ENCODE measurements at regions not wholly inside any gene's neighbourhood (a gene's known extent, or its start where the extent isn't known, plus 50 kb on each side); places are given as distances from the start of the nearest gene placed in this dataset.
"Not testable (repeated sequence)": the region's sequence is repeated elsewhere in the genome, so short reads cannot be mapped to it uniquely, and the experiment has no call there.

DNA sequence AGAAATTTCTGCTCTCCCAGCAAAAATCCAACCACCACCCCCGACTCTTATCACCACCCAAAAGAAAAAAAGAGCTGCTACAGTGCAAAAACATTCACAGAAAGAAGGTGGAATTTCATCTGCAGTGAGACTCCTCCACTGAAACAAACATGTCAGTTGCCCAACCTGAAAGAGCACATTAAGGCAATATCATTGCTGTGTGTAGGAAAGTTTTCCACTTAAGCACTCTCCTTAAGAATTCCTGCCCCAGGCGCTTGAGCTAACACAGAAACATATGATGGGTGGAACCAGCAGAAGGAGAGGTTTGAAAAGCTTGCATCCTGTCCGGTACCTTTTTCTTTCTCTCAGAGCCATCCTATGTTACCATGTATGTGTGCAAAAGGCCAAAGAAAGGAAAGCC is 200.8 kb upstream of the GADL1 start:
- WGBS: 96% methylated on average over 3 of the region's 3 CpGs
- Histone ChIP-seq H3K4me1 (ENCODE audit: control insufficient read depth in 2 of 2, insufficient read depth in 2 of 2, low read length in 2 of 2) (no peaks in the 10 kb centered on the region), H3K27ac (ENCODE audit: low read depth in 1 of 2, low read length in 1 of 2) (no peak overlapping the region), H3K36me3 (ENCODE audit: control insufficient read depth in 2 of 2, insufficient read depth in 2 of 2, low read length in 1 of 2) (no peaks in the 10 kb centered on the region), H3K4me3 (ENCODE audit: low read length in 2 of 2) (no peak overlapping the region), H3K9me3 (ENCODE audit: control insufficient read depth in 2 of 2, insufficient read depth in 1 of 2, low read length in 1 of 2) (no peaks in the 10 kb centered on the region), H3K27me3 (ENCODE audit: control insufficient read depth in 2 of 2, insufficient read depth in 1 of 2, low read length in 1 of 2) (no peaks in the 10 kb centered on the region)
- DNase-seq (ENCODE audit: low read depth in 6 of 9, low spot score in 9 of 9): no peak

DNA sequence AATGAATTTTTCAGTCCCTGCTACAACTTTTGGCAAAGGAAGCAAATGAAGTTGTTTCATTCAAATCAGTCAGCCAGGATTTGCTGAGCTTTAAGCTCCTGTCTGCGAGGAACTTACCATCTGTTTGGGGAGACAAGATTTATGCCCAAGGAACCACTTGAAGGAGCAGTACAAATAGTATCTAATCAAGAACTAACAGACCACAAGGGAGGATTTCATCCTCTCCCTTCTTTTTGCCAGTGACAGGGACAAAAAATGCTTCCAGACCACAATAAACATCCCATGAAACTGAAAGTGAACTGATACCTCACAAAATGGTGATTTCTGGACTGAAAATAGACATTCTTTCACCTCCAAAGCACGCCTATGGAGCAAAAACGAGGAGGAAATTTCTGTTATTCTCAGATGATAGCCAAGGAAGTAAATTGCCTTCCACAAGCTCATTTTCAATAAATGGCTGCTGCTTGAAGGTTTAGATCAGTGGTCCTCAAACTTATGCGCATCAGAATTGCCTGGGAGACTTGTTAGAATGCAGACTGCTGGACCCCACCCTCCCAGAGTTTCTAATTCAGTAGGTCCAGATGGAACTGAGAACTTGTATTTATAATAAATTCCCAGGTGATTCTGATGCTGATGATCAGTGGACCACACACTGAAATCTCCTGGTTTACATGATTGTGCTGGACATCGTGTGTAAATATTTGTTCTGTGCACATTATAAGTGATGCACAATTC is 202.4 kb upstream of the GADL1 start:
- no peaks in the 10 kb centered on the region for H3K4me1 ChIP-seq (ENCODE audit: control insufficient read depth in 2 of 2, insufficient read depth in 2 of 2, low read length in 2 of 2)
- no peaks in the 10 kb centered on the region for H3K9me3 ChIP-seq (ENCODE audit: control insufficient read depth in 2 of 2, insufficient read depth in 1 of 2, low read length in 1 of 2)
- DNase-seq (ENCODE audit: low read depth in 6 of 9, low spot score in 9 of 9): no peak
- 62% methylated on average over 5 of the region's 5 CpGs for WGBS
- H3K27ac ChIP-seq (ENCODE audit: low read depth in 1 of 2, low read length in 1 of 2): no peak overlapping the region
- no peaks in the 10 kb centered on the region for H3K27me3 ChIP-seq (ENCODE audit: control insufficient read depth in 2 of 2, insufficient read depth in 1 of 2, low read length in 1 of 2)
- no peak overlapping the region for H3K4me3 ChIP-seq (ENCODE audit: low read length in 2 of 2)
- H3K36me3 ChIP-seq (ENCODE audit: control insufficient read depth in 2 of 2, insufficient read depth in 2 of 2, low read length in 1 of 2): no peaks in the 10 kb centered on the region

DNA sequence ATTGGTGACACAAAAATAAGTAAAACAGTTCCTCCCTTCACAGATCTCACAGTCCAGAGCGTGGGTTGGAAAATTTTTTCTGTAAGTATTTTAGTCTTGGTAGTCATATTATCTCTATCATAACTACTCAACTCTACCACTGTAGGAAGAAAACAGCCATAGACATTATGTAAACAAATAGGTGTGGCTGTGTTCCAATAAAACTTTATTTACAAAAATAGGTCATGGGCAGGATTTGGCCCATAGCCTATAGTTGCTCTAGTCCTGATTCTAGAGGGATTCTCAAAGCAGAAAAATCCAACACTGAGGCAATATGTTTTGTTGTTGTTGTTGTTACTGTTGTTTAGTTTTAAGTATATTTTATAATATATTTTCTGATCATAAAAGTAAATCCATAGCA is 206.1 kb upstream of the GADL1 start:
- 99% methylated on average over 1 of the region's 1 CpG for WGBS
- H3K4me1 ChIP-seq (ENCODE audit: control insufficient read depth in 2 of 2, insufficient read depth in 2 of 2, low read length in 2 of 2): no peaks in the 10 kb centered on the region
- H3K4me3 ChIP-seq (ENCODE audit: low read length in 2 of 2): no peak overlapping the region
- H3K36me3 ChIP-seq (ENCODE audit: control insufficient read depth in 2 of 2, insufficient read depth in 2 of 2, low read length in 1 of 2): no peaks in the 10 kb centered on the region
- H3K27ac ChIP-seq (ENCODE audit: low read depth in 1 of 2, low read length in 1 of 2): no peak overlapping the region
- no peak for DNase-seq (ENCODE audit: low read depth in 6 of 9, low spot score in 9 of 9)
- H3K27me3 ChIP-seq (ENCODE audit: control insufficient read depth in 2 of 2, insufficient read depth in 1 of 2, low read length in 1 of 2): no peaks in the 10 kb centered on the region
- H3K9me3 ChIP-seq (ENCODE audit: control insufficient read depth in 2 of 2, insufficient read depth in 1 of 2, low read length in 1 of 2): peaks cover 0 to 5% of the 10 kb centered on the region in 2 donors

- 33% methylated on average over 1 of the region's 1 CpG for WGBS
- H3K27me3 ChIP-seq (ENCODE audit: control insufficient read depth in 2 of 2, insufficient read depth in 1 of 2, low read length in 1 of 2); H3K36me3 ChIP-seq (ENCODE audit: control insufficient read depth in 2 of 2, insufficient read depth in 2 of 2, low read length in 1 of 2); H3K4me1 ChIP-seq (ENCODE audit: control insufficient read depth in 2 of 2, insufficient read depth in 2 of 2, low read length in 2 of 2); H3K27ac ChIP-seq (ENCODE audit: low read depth in 1 of 2, low read length in 1 of 2); H3K4me3 ChIP-seq (ENCODE audit: low read length in 2 of 2); DNase-seq (ENCODE audit: low read depth in 6 of 9, low spot score in 9 of 9); H3K9me3 ChIP-seq (ENCODE audit: control insufficient read depth in 2 of 2, insufficient read depth in 1 of 2, low read length in 1 of 2): not testable (repeated sequence)
Measured at GRCh38 chr3:31101285-31101684, 206.8 kb upstream of the GADL1 start.

GRCh38 chr3:31102196-31102879 is 207.9 kb upstream of the GADL1 start:
- Histone ChIP-seq H3K27me3 (ENCODE audit: control insufficient read depth in 2 of 2, insufficient read depth in 1 of 2, low read length in 1 of 2) (no peaks in the 10 kb centered on the region), H3K4me1 (ENCODE audit: control insufficient read depth in 2 of 2, insufficient read depth in 2 of 2, low read length in 2 of 2) (no peaks in the 10 kb centered on the region), H3K27ac (ENCODE audit: low read depth in 1 of 2, low read length in 1 of 2) (no peak overlapping the region), H3K4me3 (ENCODE audit: low read length in 2 of 2) (no peak overlapping the region), H3K36me3 (ENCODE audit: control insufficient read depth in 2 of 2, insufficient read depth in 2 of 2, low read length in 1 of 2) (no peaks in the 10 kb centered on the region), H3K9me3 (ENCODE audit: control insufficient read depth in 2 of 2, insufficient read depth in 1 of 2, low read length in 1 of 2) (peaks cover 0 to 5% of the 10 kb centered on the region in 2 donors)
- 97% methylated on average over 8 of the region's 8 CpGs for WGBS
- no peak for DNase-seq (ENCODE audit: low read depth in 6 of 9, low spot score in 9 of 9)

GRCh38 chr3:31103181-31103580 is 208.7 kb upstream of the GADL1 start:
- no peak overlapping the region for H3K27ac ChIP-seq (ENCODE audit: low read depth in 1 of 2, low read length in 1 of 2)
- H3K9me3 ChIP-seq (ENCODE audit: control insufficient read depth in 2 of 2, insufficient read depth in 1 of 2, low read length in 1 of 2): peaks cover 0 to 5% of the 10 kb centered on the region in 2 donors
- no peaks in the 10 kb centered on the region for H3K36me3 ChIP-seq (ENCODE audit: control insufficient read depth in 2 of 2, insufficient read depth in 2 of 2, low read length in 1 of 2)
- no peak for DNase-seq (ENCODE audit: low read depth in 6 of 9, low spot score in 9 of 9)
- no peaks in the 10 kb centered on the region for H3K4me1 ChIP-seq (ENCODE audit: control insufficient read depth in 2 of 2, insufficient read depth in 2 of 2, low read length in 2 of 2)
- WGBS: 98% methylated on average over 2 of the region's 2 CpGs
- no peaks in the 10 kb centered on the region for H3K27me3 ChIP-seq (ENCODE audit: control insufficient read depth in 2 of 2, insufficient read depth in 1 of 2, low read length in 1 of 2)
- no peak overlapping the region for H3K4me3 ChIP-seq (ENCODE audit: low read length in 2 of 2)

DNA sequence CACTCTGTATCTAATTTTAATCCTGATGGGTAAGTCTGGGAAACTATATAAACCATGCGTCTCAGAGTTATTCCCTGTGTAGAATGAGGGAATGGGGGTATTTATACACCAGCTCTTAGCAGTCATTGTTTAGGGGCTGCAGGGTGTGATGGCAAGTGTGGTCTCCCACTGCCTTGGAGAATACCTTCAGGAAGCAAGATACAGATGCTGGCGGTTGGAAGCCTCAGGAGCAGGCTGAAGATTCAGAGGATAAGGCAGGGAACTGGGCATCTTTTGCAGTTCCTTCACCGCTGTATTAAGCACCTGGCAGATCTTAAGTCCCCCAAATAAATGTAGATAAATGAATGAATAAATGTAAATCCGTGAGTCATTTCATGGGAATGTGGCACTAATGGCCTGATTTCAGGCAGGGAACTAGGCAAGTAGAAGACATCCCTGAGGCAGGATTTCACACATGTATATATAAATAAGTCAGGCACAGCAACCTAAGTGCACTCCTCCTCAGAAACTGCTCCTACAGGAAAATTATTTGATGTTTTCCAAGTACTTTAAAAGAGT is 209.2 kb upstream of the GADL1 start:
- no peaks in the 10 kb centered on the region for H3K4me1 ChIP-seq (ENCODE audit: control insufficient read depth in 2 of 2, insufficient read depth in 2 of 2, low read length in 2 of 2)
- no peak for DNase-seq (ENCODE audit: low read depth in 6 of 9, low spot score in 9 of 9)
- over 99% methylated on average over 4 of the region's 4 CpGs for WGBS

DNA sequence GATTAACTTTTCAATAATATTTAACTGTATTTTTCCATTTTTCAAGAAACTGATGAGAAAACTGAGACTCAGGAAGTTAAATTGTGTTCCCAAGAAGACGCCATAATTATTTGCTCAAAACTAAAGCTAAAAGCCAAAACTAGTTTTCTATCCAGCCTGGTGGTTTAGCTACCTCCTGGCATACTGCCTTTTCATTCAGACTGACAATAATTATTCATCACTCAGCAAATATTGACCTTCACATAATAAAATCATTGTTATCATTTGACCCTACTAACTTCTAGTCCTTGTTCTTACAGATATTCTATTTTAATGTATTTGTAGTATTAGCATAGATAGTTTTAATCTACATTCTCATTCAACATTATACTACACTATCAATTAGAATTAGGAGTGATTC is 210.6 kb upstream of the GADL1 start:
- 99% methylated on average over 1 of the region's 1 CpG for WGBS
- Histone ChIP-seq H3K36me3 (ENCODE audit: control insufficient read depth in 2 of 2, insufficient read depth in 2 of 2, low read length in 1 of 2) (no peaks in the 10 kb centered on the region), H3K27ac (ENCODE audit: low read depth in 1 of 2, low read length in 1 of 2) (no peak overlapping the region), H3K4me1 (ENCODE audit: control insufficient read depth in 2 of 2, insufficient read depth in 2 of 2, low read length in 2 of 2) (no peaks in the 10 kb centered on the region), H3K27me3 (ENCODE audit: control insufficient read depth in 2 of 2, insufficient read depth in 1 of 2, low read length in 1 of 2) (no peaks in the 10 kb centered on the region), H3K4me3 (ENCODE audit: low read length in 2 of 2) (no peak overlapping the region), H3K9me3 (ENCODE audit: control insufficient read depth in 2 of 2, insufficient read depth in 1 of 2, low read length in 1 of 2) (peaks cover 0 to 5% of the 10 kb centered on the region in 2 donors)
- no peak for DNase-seq (ENCODE audit: low read depth in 6 of 9, low spot score in 9 of 9)

More for the DNA sequence above, 209.2 kb upstream of the GADL1 start:
- Histone ChIP-seq H3K36me3 (ENCODE audit: control insufficient read depth in 2 of 2, insufficient read depth in 2 of 2, low read length in 1 of 2) (no peaks in the 10 kb centered on the region), H3K9me3 (ENCODE audit: control insufficient read depth in 2 of 2, insufficient read depth in 1 of 2, low read length in 1 of 2) (peaks cover 0 to 5% of the 10 kb centered on the region in 2 donors), H3K27ac (ENCODE audit: low read depth in 1 of 2, low read length in 1 of 2) (no peak overlapping the region), H3K4me3 (ENCODE audit: low read length in 2 of 2) (no peak overlapping the region), H3K27me3 (ENCODE audit: control insufficient read depth in 2 of 2, insufficient read depth in 1 of 2, low read length in 1 of 2) (no peaks in the 10 kb centered on the region)

- no peaks in the 10 kb centered on the region for H3K4me1 ChIP-seq (ENCODE audit: control insufficient read depth in 2 of 2, insufficient read depth in 2 of 2, low read length in 2 of 2)
- H3K27ac ChIP-seq (ENCODE audit: low read depth in 1 of 2, low read length in 1 of 2): peak overlapping the region in 1 of 2 donors; percentile 13
Measured at GRCh38 chr3:31105438-31106077, 211.1 kb upstream of the GADL1 start.

More at GRCh38 chr3:31105438-31106077, 211.1 kb upstream of the GADL1 start:
- Histone ChIP-seq H3K4me3 (ENCODE audit: low read length in 2 of 2) (no peak overlapping the region), H3K27me3 (ENCODE audit: control insufficient read depth in 2 of 2, insufficient read depth in 1 of 2, low read length in 1 of 2) (no peaks in the 10 kb centered on the region), H3K9me3 (ENCODE audit: control insufficient read depth in 2 of 2, insufficient read depth in 1 of 2, low read length in 1 of 2) (peaks cover 0 to 5% of the 10 kb centered on the region in 2 donors), H3K36me3 (ENCODE audit: control insufficient read depth in 2 of 2, insufficient read depth in 2 of 2, low read length in 1 of 2) (no peaks in the 10 kb centered on the region)
- 81% methylated on average over 2 of the region's 2 CpGs for WGBS
- no peak for DNase-seq (ENCODE audit: low read depth in 6 of 9, low spot score in 9 of 9)
